Suppressor macrophage treated with lipopolysaccharide for 4 hours (primary cell): ENCODE measurements at regions not wholly inside any gene's neighbourhood (a gene's known extent, or its start where the extent isn't known, plus 50 kb on each side); places are given as distances from the start of the nearest gene placed in this dataset.
"Not testable (repeated sequence)": the region's sequence is repeated elsewhere in the genome, so short reads cannot be mapped to it uniquely, and the experiment has no call there.

Experiments
- DNase-seq: peaks from one replicate; pipeline ENCODE4 v3.0.0-alpha.2; 2020

DNA sequence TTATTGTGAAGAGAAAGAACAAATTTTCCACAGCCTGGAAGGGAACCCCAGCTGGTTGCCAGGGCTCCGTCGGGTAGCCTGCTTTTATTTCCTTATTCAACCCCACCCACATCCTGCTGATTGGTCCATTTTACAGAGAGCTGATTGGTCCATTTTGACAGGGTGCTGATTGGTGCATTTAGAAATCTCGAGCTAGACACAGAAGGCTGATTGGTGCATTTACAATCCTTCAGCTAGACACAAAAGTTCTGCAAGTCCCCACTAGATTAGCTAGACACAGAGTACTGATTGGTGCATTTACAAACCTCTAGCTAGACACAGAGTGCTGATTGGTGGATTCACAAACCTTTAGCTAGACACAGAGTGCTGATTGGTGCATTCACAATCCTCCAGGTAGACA, 241.1 kb downstream of the TFEC start:
- not testable (repeated sequence) for DNase-seq

DNA sequence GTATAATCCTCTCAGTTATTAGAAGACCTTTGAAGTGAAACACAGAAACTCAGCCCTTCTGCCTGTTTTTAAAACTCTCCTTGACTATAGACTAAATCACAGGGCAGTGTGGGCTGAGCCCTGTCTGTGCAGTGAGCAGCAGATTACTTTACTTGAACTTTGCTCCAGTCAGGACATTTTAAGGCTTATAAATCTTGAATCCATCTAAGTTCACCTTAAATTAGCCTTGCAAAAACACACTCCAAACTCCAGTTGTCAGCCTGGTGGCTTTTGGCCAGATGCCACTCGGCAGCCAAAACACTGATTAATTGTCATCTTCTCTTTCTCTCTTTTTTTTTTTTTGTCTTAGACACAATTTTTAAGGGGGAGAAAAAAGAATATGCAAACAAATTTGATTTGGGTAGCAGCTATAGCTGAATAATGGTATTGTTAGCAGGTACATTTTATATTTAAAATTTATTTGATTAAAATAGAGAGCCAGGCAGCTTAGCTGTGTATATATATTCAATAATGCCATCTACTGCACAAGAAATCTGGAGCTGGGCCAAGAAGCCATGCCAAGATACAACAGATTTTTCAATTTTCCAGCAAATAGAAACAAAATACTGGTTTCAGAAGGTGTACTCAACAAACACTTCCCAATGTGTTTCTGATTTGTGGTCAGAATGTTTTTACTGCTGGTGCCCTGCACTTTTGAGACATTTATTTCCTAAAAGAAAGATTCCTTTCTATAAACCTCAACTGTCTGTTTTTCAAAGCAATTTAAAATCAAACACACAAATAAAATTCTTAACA, 247.7 kb downstream of the TFEC start:
- no peak for DNase-seq

DNA sequence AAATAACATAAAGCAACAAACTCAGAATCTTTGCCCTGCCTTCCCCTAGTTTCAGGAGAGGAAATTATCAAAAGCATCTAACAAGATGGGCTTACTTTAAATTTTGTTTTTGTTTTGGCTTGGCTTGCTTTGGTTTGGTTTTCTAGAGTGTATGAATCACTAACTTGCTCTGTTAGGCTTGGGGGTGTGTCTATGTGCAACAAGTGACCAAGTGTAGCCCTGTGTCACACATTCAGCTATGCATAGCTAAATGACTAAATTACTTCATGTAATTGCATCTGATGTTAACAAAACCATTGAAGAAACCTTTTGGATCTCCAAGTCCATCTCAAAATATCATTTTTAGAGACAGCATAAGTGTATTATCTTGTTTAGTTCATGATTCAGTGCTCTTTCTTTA, 251.0 kb downstream of the TFEC start:
- no peak for DNase-seq

DNA sequence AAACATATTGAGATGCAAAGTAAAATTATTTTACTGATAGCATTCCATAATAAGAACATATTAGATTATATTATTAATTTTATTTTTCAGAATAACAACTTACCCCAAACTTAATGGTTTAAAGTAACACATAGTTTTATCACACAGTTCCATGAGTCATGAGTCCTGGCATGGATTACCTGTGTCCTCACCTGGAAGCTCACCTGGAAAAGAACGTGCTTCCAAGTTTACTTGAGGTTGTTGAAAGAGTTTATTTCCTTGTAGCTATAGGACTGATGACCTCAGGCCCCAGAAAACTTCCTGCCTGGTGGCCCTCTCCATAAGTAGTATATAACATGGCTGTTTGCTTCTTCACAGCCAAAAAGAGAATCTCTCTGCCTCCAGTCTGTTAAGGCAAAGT, 254.6 kb downstream of the TFEC start:
- DNase-seq = no peak

DNA sequence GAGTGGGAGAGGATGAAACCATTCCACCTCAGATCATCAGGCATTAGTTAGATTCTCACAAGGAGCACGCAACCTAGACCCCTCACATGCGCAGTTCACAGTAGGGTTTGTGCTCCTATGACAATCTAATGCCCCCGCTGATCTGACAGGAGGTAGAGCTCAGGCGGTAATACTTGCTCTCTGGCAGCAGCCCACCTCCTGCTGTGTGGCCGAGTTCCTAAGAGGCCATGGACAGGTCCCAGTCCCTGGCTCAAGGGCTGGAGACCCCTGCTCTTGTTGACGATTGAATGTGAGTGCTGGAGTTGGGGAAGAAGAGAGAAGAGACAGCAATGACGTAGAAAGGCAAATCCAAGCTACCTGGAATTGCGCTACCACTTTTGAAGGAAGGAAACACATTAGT, 267.2 kb downstream of the TFEC start:
- no peak for DNase-seq

DNA sequence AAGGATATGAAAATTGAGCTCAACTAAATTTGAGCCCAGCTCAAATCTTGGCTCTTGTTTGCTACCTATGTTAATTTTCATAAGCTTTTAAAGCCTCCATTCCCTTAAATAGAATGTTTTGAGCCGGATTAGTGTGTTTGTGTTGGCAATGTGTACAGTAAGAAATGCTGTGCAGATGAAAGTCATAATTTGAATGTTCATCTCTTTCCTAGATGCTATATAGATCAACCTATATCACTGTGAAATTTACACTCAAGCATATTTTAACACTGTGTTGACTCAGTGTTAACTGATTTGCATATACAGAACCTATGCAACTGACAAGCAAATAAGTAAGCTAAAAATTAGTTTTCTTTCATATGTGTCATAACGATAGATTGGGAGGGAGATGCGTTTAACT, 272.5 kb downstream of the TFEC start:
- DNase-seq = no peak

DNA sequence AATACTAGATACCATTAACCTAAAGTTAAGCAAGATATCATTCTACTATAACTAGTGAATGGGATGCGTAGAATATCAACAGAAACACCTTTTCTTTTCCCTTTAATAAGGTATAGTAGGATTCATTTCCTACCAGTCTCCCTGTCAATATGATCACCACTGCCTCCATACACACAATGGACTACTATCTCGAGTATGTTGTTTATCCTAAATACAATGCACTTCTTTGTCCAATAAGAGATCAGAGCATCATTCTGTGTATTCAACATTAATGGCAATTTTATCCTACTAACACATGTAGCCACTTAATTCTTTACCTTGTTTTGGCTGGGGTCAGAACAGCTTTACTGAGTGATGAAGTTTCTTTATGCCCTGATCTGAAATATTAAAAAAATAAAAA, 276.3 kb downstream of the TFEC start:
- DNase-seq = no peak

DNA sequence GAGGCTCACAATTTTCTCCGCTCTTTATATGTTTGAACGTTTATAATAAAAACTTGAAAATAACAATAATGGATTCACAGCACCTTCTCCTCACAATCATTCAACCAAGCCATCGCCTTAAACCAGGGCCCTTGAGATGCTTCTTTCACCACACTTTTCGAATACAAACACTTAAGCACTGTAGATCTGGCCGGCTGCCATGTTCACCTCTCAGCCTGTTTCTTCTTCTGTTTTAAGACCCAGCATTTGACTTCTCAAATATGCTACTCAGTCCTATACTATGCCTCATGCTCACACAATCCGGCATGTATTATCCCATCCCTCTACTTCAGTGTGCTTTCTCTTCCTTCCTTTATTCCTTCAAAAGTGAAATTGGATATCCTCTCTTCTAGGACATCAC, 280.6 kb downstream of the TFEC start:
- no peak for DNase-seq

DNA sequence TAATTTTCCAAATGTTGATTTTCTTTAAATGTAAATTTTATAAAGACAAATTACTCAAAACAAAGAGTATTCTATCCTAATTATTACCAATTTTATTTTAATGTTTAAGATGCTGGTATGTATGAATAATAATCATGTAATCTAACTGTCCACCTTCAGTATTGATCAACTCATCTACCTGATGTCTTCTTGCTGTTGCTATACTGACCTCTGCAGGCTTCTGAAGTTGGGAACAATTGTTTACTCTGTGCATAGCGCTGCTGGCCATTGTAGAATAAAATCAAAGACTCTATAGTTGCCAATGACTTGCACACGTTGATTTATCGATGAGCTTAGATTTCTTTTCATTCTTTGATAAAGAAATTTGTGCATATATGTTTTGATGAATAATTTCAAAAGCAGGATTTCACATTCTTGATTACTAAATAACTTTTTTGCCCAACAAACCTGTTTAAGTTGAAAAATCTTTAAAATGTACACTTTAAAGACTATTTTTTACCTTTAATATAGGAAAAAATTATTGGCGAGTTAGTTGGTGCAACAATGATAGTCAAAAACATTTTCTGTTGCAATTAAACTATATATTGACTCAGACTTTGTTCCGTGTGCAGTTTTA, 282.3 kb downstream of the TFEC start:
- no peak for DNase-seq

DNA sequence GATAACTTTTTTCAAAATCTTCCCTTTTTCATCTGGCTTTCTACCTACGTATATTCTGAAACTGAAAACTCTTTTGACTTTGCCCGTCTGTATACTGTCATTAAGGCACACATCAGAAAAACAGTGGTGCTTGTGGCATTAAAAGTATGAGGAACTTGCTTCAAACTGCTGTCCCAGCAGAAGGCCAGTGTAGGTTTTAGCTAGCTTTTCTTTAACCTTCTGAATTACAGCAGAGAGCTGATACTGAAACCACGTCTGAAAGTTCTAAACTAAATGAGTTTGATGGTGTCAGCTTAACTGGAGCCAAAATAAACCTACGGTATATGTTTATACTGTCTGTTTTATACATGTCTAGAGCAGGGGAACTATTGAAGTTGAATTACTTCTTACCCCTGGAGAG, 283.4 kb downstream of the TFEC start:
- no peak for DNase-seq

DNA sequence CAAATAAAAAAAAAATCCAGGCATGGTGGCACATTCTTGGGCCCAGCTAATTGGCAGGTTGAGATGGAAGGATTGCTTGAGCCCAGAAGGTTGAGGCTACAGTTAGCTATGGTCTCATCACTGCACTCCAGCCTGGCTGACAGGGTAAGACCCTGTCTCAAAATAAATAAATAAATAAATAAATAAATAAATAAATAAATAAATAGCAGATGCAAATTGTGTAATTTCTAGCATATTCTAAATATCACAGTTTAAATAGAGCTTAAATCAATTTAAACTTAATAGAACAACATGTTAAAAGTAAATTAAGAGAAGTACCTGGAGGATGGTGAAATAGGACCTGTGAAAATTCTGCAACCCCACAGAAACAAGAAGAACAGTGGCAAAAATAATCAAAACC, 290.5 kb downstream of the TFEC start:
- DNase-seq = no peak

DNA sequence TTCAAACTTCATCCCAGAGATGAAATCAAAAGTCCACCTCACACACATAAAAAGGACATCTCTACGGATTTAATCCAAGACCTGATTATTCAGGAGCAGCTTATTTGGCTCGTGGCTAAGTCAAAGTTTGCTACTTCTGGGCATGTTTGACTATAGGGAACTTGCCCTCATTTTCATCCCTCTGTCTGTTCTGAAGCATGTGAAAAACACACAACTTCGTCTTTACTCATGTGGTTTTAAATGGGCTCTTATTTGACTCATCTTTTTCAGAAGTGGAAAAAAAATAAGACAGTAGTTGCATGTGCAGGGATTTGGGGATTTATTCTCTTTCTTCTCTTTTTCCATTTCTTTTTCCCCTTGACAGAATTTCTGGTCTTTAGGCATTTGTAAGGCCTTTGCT, 295.9 kb downstream of the TFEC start:
- DNase-seq = no peak

DNA sequence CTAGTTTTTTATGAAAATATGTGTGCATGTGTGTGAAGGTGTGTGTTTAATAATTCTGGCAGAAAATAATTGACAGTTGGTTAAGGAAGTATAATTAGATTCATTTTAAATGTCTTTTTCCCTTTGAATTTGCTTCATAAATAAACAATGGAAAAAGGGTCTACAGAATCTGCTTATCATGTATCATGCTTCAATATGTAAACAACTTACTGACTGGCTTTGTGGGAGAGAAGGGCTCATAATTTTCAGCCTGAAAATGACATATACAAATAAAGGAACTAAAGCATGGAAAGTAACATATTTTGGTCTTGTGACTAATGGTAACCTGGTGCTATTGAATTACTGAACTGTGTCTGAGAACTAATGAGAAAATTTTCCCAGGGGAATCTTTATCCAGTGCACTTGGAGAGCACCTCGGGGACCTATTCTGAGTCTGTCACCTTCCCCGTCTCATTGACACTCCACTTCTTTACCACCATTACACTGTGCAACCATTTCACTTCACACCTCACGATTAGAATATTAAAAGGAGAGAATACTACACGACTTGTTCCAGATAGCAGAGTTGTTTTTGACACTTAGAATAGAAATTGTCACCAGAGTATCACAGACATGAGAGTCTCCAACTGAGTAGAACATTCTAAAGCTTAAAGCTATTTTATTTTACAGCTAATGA, 298.6 kb downstream of the TFEC start:
- DNase-seq = no peak

DNA sequence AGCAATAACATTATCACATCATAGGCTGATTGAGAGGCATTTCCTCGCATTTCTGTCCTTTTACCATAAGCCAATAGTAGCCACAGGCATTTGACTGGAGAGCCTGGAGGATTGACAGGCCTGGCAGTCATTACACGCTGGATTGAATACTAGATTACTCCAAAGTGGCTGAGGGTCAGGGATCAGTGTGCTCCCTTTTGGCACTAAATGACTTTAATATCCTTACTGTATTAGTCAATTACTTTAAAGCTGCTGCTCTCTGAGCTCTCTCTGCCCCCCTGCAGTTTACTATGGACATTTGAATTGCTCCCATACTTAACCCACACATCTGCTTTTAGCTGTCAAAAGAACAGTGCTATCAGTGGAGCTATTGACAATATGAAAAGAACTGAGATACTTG, 302.0 kb downstream of the TFEC start:
- no peak for DNase-seq

DNA sequence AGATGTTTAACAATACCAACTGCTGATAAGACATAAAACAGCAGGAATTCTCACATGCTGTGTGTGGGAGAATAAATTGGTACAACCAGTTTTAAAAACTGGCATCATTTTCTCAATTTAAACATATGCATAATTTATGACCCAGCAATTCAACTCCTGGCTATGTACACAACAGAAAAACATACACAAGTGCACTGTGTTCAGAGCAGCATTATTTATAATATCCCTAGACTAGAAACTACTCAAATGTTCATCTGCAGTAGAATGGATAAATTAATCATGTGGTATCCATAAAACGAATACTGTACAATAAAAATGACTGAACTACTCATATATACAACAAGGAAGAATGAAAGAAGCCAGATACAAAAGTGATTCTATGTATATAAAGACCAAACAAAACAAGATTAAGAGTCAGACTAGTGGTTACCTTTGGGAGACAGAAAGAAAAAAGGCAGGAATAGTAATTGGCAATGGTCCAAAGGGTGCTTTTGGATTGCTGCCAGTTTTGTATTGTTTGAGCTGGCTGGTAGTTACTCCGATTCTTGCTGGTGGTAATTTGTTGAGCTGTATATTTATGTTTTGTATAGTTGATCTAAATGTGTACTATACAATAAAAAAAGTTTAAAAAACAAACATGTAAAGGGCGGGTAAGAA, 306.0 kb downstream of the TFEC start:
- no peak for DNase-seq

DNA sequence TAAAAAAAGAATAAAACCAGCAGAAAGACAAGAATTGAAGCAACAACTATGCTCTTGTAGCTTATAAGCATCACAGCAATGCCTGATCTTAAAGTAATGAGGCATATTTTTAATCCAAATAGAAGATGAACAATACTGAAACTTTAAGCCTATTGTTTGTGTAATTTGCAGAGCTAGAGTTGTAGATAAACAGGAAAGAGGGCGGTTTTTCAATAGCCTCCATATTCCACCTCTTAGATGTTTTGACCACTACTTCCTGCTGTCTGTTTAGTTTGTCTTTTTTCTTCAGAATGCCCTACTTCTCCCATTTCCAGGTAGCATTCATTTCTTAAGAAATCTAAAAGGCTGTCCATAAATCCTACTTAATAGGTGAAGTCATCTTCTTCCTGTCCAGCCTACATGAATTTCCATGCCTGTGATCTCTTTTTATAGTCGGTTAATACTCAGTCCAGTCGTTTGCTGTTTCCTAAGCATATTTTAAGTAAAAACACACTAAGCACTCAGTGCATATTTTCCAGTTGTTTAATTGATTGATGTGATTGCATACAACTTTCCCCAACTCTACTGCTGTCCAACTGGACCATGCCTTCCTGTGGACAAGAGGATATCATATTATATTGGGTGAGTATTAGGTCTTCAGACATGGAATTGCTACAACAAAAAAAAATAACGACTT, 308.1 kb downstream of the TFEC start:
- DNase-seq = no peak

DNA sequence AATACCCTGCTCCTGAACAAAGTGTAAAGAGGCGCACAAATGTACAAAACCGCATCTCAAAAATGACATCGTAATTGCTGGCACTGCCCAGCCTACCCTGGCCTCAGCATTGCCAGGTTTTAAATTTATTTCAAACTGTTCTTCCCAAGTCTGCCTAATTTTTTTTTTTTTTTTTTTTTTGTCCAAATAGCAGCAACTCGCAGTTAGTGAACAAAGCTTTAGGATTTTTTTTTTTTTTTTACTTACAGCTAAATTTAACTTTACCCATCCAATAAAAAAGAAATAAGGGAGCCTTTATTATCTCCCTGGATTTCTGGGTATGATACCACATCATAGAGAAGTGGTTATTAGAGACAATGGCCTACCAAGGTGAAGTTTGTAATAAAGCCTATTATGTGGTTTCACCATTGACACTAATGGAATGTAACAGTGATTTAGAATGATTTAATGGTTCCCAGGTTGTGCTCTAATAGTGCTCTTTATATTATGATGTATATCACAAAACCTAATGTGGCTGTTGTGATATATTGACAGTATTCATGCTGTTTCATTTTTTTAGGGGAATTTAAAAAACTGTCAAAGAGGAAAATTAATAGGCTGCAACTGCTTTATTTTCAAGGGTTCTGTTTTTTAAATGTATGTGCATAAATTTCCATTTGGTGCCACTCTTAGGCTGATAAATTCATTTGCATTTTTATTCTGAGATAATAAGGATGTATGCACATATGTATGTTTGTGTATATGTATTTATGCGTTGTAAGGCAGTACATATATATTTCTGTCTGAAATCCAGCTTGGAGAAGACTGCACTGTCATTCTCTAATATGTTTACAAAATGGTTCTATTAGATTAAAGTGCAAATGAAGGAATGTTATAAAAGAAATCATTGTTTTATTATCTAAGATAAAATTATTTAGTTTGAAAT, 309.0 kb downstream of the TFEC start:
- no peak for DNase-seq

DNA sequence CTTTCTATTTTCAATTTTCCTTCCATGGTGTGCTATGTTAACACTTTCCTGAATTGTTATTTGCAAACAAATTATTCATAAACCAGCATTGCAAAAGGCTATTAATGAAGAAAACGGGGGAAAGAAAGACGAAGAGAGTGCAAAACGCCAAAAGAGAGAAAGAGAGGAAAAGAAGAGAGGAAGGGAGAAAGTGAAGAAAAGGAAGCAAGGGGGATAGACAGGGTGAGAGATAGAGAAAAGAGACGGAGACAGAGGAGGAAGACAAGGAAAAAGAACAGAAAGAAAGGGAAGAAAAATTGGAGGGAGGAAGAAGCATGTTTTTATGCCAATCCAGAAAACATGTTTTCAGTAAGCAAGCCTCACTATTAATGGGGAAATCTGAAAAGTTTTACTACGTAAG, 310.6 kb downstream of the TFEC start:
- no peak for DNase-seq

DNA sequence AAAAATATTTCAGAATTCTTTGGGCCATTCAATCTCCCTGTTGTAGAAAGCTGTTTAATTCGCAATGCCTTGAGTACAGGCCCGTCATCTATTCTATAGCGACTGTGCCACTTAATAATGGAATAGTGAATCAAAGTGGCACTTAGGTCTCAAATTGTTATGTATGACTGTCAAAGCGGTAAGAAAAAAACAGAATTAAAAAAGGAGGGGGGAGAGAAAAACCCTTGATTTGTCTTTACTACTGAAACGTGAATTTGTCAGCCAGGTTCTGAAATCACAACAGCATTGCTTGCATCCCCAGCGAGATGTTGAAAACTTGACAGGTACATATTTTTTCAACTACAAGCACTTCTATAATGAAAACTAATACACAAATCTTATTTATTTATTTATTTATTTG, 320.9 kb downstream of the TFEC start:
- no peak for DNase-seq

DNA sequence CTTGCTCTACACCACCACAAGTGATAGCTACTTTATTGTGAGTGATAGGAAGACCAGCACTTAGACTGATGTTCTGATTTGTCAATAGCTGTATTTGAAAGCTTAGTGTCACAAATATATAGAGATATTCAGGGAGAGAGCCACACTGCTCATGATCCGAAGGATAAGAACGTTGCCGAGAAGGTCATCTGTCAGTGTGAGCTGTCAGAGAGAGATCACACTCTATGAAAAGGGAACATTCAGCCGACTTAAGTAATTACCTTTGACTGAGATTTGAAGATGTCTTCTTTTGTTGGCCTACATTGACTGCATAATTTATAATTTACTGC, 322.6 kb downstream of the TFEC start:
- DNase-seq = no peak

DNA sequence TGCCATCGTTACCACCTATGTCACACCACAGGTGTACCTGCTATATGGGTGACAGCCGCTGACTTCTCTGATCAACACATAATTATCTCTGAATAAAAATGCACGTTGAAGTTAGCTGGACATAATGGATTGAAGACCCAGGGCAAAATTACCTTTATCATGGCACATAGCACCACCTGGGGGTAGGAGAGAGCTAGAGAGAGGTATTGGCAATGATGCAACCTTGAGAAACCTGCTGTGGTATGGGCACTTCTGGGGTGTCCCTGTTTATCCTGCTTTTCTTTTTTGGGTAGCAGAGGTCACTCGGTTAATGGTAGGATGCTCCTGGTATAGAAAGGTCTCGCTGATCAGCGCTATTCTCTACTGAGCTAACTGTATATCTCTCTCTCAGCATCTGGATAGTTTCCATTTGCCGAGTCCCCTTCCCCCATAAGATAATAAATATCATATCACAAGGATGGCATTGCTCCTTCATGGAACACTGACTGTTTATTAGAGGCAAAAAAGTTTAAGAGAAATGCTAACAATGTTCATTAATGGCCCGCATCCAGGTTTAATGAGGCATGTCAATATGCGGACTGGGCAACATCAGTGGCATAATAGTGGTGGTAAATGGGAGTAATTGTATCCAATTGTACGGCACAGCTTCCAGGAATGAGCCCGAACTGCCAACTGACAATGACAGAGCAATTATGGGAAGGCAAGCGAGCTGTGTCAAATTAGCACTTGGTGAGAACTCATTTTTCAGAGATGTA, 323.1 kb downstream of the TFEC start:
- DNase-seq = no peak

DNA sequence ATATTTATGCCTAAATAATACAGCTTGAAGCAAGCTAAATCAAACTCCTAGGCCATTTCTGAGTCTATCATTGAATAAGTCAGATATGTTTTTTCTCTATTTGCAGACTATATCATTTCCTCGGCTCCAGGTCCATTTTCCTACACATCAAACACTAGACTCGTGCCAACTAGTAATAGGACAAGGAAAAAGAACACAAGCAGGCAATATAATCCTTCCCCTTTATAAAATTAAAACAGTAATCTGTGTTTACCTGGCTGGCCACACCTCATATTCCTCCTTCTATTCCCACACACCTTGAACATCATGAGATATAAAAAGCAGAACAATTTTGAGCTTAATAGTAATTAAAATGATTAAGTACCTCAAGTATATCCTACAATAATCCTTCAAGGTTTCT, 325.7 kb downstream of the TFEC start:
- no peak for DNase-seq
